H9 (cell line): ENCODE measurements at regions not wholly inside any gene's neighbourhood (a gene's known extent, or its start where the extent isn't known, plus 50 kb on each side); places are given as distances from the start of the nearest gene placed in this dataset.

Experiments used
- DNase-seq: peaks from one replicate; pipeline ENCODE4 v3.0.0-alpha.2; 2017
- H2AFZ ChIP-seq: one replicate; pipeline ENCODE4 v1.6.1; 2013; ENCODE audit warnings: mild to moderate bottlenecking, low read length, control low read depth, moderate library complexity
- H2AK5ac ChIP-seq: 2 replicates; pipeline ENCODE4 v1.6.1; 2013; ENCODE audit warnings: low read length, control low read depth, mixed read lengths; ENCODE audit not compliant: insufficient read length
- H2BK120ac ChIP-seq: one replicate; pipeline ENCODE4 v1.6.1; 2013; ENCODE audit warnings: low read depth, mild to moderate bottlenecking, low read length, control low read depth, inconsistent platforms; ENCODE audit not compliant: poor library complexity, severe bottlenecking
- H2BK12ac ChIP-seq: 2 replicates; pipeline ENCODE4 v1.6.1; 2013; ENCODE audit warnings: low read length, control low read depth, mixed read lengths, low read depth; ENCODE audit not compliant: insufficient read length
- H2BK15ac ChIP-seq: 2 replicates; pipeline ENCODE4 v1.6.1; 2013; ENCODE audit warnings: low read depth, low read length, control low read depth
- H2BK20ac ChIP-seq: one replicate; pipeline ENCODE4 v1.6.1; 2013; ENCODE audit warnings: low read depth, mild to moderate bottlenecking, low read length, control low read depth, inconsistent platforms; ENCODE audit not compliant: poor library complexity, severe bottlenecking
- H2BK5ac ChIP-seq: 2 replicates; pipeline ENCODE4 v1.6.1; 2013; ENCODE audit warnings: low read length, control low read depth, mixed read lengths; ENCODE audit not compliant: insufficient read length
- H3K14ac ChIP-seq: 2 replicates; pipeline ENCODE4 v1.6.1; 2013; ENCODE audit warnings: low read length, control low read depth; ENCODE audit not compliant: insufficient read depth
- H3K18ac ChIP-seq: 2 replicates; pipeline ENCODE4 v1.6.1; 2013; ENCODE audit warnings: low read depth, mild to moderate bottlenecking, mixed read lengths, low read length, control low read depth; ENCODE audit not compliant: insufficient read length
- H3K23ac ChIP-seq: 2 replicates; pipeline ENCODE4 v1.6.1; 2013; ENCODE audit warnings: low read length, control low read depth, mixed read lengths, low read depth; ENCODE audit not compliant: insufficient read length
- H3K23me2 ChIP-seq: 2 replicates; pipeline ENCODE4 v1.6.1; 2013; ENCODE audit warnings: low read depth, mild to moderate bottlenecking, mixed read lengths, low read length, control low read depth; ENCODE audit not compliant: insufficient read length, poor library complexity, severe bottlenecking
- H3K27ac ChIP-seq: 2 replicates; pipeline ENCODE4 v1.5.1; 2013; ENCODE audit warnings: low read length, control low read depth, mixed read lengths, low read depth; ENCODE audit not compliant: insufficient read length
- H3K27me3 ChIP-seq: 2 replicates; pipeline ENCODE4 v1.6.1; 2013; ENCODE audit warnings: low read length, control low read depth, inconsistent platforms; ENCODE audit not compliant: insufficient read depth
- H3K4ac ChIP-seq: 2 replicates; pipeline ENCODE4 v1.6.1; 2013; ENCODE audit warnings: low read depth, mild to moderate bottlenecking, control low read depth, inconsistent platforms, low read length, moderate library complexity
- H3K4me1 ChIP-seq: 2 replicates; pipeline ENCODE4 v1.6.1; 2013; ENCODE audit warnings: low read length, control low read depth, inconsistent platforms; ENCODE audit not compliant: insufficient read depth
- H3K4me2 ChIP-seq: 2 replicates; pipeline ENCODE4 v1.6.1; 2013; ENCODE audit warnings: low read length, control low read depth, mixed read lengths; ENCODE audit not compliant: insufficient read length, insufficient read depth
- H3K56ac ChIP-seq: 2 replicates; pipeline ENCODE4 v1.6.1; 2013; ENCODE audit warnings: low read depth, mild to moderate bottlenecking, mixed read lengths, low read length, control low read depth; ENCODE audit not compliant: insufficient read length
- H3K79me1 ChIP-seq: 2 replicates; pipeline ENCODE4 v1.6.1; 2013; ENCODE audit warnings: low read depth, mild to moderate bottlenecking, moderate library complexity, low read length, control low read depth, inconsistent platforms; ENCODE audit not compliant: insufficient read depth, poor library complexity, severe bottlenecking
- H3K79me2 ChIP-seq: 2 replicates; pipeline ENCODE4 v1.6.1; 2013; ENCODE audit warnings: low read length, control low read depth, inconsistent platforms; ENCODE audit not compliant: insufficient read depth
- H3K9ac ChIP-seq: 2 replicates; pipeline ENCODE4 v1.6.1; 2013; ENCODE audit warnings: low read length, control low read depth, mixed read lengths; ENCODE audit not compliant: insufficient read length; ENCODE audit errors: extremely low read depth
- H3K9me3 ChIP-seq: one replicate; pipeline ENCODE4 v1.6.1; 2013; ENCODE audit warnings: low read depth, low read length, inconsistent platforms; ENCODE audit not compliant: control insufficient read depth
- H3T11ph ChIP-seq: one replicate; pipeline ENCODE4 v1.6.1; 2013; ENCODE audit warnings: mild to moderate bottlenecking, low read length, control low read depth, inconsistent platforms
- H4K20me1 ChIP-seq: one replicate; pipeline ENCODE4 v1.6.1; 2013; ENCODE audit not compliant: control insufficient read depth, insufficient read length, insufficient read depth
- H4K5ac ChIP-seq: 2 replicates; pipeline ENCODE4 v1.6.1; 2013; ENCODE audit warnings: low read depth, mild to moderate bottlenecking, mixed read lengths, low read length, control low read depth; ENCODE audit not compliant: insufficient read length
- H4K8ac ChIP-seq: replicated peaks from 2 replicates; pipeline ENCODE4 v1.6.1; 2013; ENCODE audit warnings: low read length, control low read depth, mixed read lengths, low read depth; ENCODE audit not compliant: insufficient read length
- H4K91ac ChIP-seq: 2 replicates; pipeline ENCODE4 v1.6.1; 2013; ENCODE audit warnings: low read depth, mild to moderate bottlenecking, moderate library complexity, mixed read lengths, low read length, control low read depth; ENCODE audit not compliant: insufficient read length
- H3K27ac Mint-ChIP-seq, 3 experiments: 2 replicates in 2 of 3; 3 replicates in 1 of 3; pipeline ENCODE4 v1.8.0; 2020 to 2021; ENCODE audit warnings: mixed read lengths in 3 of 3, mild to moderate bottlenecking in 1 of 3, moderate library complexity in 1 of 3
- H3K27me3 Mint-ChIP-seq: 2 replicates; pipeline ENCODE4 v1.8.0; 2021; ENCODE audit warnings: low read depth, mild to moderate bottlenecking, moderate library complexity, mixed read lengths
- H3K36me3 Mint-ChIP-seq, 3 experiments: 2 replicates in 2 of 3; 3 replicates in 1 of 3; pipeline ENCODE4 v1.8.0; 2020 to 2021; ENCODE audit warnings: low read depth in 3 of 3, mixed read lengths in 3 of 3; ENCODE audit not compliant: insufficient read depth in 1 of 3
- H3K4me1 Mint-ChIP-seq, 2 experiments: 2 replicates each; pipeline ENCODE4 v1.8.0; 2020; ENCODE audit warnings: mixed read lengths in 2 of 2
- H3K4me3 Mint-ChIP-seq, 2 experiments: 2 replicates in 1 of 2; 3 replicates in 1 of 2; pipeline ENCODE4 v1.8.0; 2020 to 2021; ENCODE audit warnings: mild to moderate bottlenecking in 2 of 2, mixed read lengths in 2 of 2, moderate library complexity in 1 of 2
- H3K9me3 Mint-ChIP-seq, 2 experiments: 2 replicates in 1 of 2; 3 replicates in 1 of 2; pipeline ENCODE4 v1.8.0; 2020; ENCODE audit warnings: mild to moderate bottlenecking in 2 of 2, mixed read lengths in 2 of 2, moderate library complexity in 1 of 2
- WGBS: extraction: QIAGEN DNeasy Blood & Tissue Kit; methylation state at CpG from one replicate; pipeline ENCODE4 v1.1.7; 2013; ENCODE audit warnings: missing lambda C conversion rate, low lambda C conversion rate, mixed read lengths; ENCODE audit not compliant: insufficient read length; ENCODE audit errors: extremely low coverage; 5-methylcytosine and 5-hydroxymethylcytosine counted together
- TF ChIP-seq, protein P1 (sequence below): fragments of 200-600 bp; sonication (generic); conservative IDR thresholded peaks from 3 replicates; pipeline ENCODE4 v1.8.0; 2021; ENCODE audit warnings: antibody characterized with exemption, mild to moderate bottlenecking

DNA sequence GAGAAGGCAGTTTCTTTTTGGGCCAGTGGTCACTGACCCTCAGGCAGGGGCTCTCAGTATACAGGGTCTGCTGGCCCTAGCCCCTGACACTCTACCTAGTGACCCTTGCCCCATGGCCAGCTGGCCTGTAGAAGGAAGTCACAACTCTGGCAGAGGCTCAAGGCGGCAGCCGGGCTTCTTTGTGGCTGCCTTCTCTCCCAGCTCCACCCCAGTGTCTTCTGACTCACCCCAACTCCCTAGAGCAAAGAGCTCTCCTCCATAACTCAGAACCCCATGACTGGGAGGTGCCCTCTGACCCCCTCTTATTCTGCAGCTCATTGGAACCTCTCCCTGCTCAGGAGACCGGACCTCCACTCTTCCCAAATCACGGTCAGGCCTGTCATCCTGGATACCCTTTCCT is 358.2 kb downstream of the FGFR2 start:
- Histone ChIP-seq H3K56ac (no peak overlapping the region), H4K91ac (no peak overlapping the region), H3K9ac (no peak overlapping the region), H4K8ac (no peak overlapping the region), H2BK5ac (no peak overlapping the region), H3T11ph (no peak overlapping the region), H2BK20ac (no peak overlapping the region), H3K27me3 (no peaks in the 10 kb centered on the region), H3K79me2 (no peaks in the 10 kb centered on the region), H2BK15ac (no peak overlapping the region), H3K23me2 (no peaks in the 10 kb centered on the region), H2BK12ac (no peak overlapping the region), H3K4me1 (peaks cover 3% of the 10 kb centered on the region; the same call in 1 of the 2 replicates), H3K4ac (no peak overlapping the region), H4K5ac (no peak overlapping the region), H2AK5ac (no peak overlapping the region), H2BK120ac (no peak overlapping the region), H3K18ac (no peak overlapping the region), H3K79me1 (no peaks in the 10 kb centered on the region), H3K9me3 (no peaks in the 10 kb centered on the region), H3K27ac (no peak overlapping the region), H3K4me2 (no peak overlapping the region), H2AFZ (no peak overlapping the region), H3K14ac (no peak overlapping the region), H3K23ac (no peak overlapping the region), H4K20me1 (no peaks in the 10 kb centered on the region)
- no CpG with 5 or more reads among the region's 4 CpGs for WGBS
- TF ChIP-seq, protein P1, sequence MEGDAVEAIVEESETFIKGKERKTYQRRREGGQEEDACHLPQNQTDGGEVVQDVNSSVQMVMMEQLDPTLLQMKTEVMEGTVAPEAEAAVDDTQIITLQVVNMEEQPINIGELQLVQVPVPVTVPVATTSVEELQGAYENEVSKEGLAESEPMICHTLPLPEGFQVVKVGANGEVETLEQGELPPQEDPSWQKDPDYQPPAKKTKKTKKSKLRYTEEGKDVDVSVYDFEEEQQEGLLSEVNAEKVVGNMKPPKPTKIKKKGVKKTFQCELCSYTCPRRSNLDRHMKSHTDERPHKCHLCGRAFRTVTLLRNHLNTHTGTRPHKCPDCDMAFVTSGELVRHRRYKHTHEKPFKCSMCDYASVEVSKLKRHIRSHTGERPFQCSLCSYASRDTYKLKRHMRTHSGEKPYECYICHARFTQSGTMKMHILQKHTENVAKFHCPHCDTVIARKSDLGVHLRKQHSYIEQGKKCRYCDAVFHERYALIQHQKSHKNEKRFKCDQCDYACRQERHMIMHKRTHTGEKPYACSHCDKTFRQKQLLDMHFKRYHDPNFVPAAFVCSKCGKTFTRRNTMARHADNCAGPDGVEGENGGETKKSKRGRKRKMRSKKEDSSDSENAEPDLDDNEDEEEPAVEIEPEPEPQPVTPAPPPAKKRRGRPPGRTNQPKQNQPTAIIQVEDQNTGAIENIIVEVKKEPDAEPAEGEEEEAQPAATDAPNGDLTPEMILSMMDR = no peak
- Mint-ChIP-seq H3K9me3 (peaks cover 14 to 19% of the 10 kb centered on the region in 2 experiments; a peak in 4 of 5 replicates), H3K27ac (no peak overlapping the region; a peak in 1 of 7 replicates), H3K4me3 (no peak overlapping the region), H3K36me3 (peaks cover 3 to 16% (median 11%) of the 10 kb centered on the region in 3 experiments; a peak in 5 of 7 replicates), H3K27me3 (no peaks in the 10 kb centered on the region; the same call in 1 of the 2 replicates), H3K4me1 (0 out of 4 replicates have a peak, but pooled peaks cover 0 to 2% of the 10 kb centered on the region in 2 experiments)
- no peak for DNase-seq
